A549 (cell line): ENCODE measurements at regions not wholly inside any gene's neighbourhood (a gene's known extent, or its start where the extent isn't known, plus 50 kb on each side); places are given as distances from the start of the nearest gene placed in this dataset.

Source experiments
- ATAC-seq, 2 experiments: fragments of 200-7000 bp in 1 of 2; fragments of >200 bp in 1 of 2; cut with Nextera tagmentation in 1 of 2; cut with Tn5 transposase in 1 of 2; 3 replicates each; pipeline versions ENCODE4 v1.8.0 to v1.9.1; 2018 to 2020; ENCODE audit warnings: mild to moderate bottlenecking in 1 of 2, moderate library complexity in 1 of 2
- CTCF ChIA-PET: fragments of 300-600 bp; sonication (Branson Sonifier 250); formaldehyde crosslinking; extraction: SDS; loops from one replicate; lab custom pipeline; 2021; ENCODE audit warnings: antibody characterized with exemption, inconsistent platforms; lab: Yijun Ruan, JAX
- POLR2A ChIA-PET: fragments of 350-600 bp; formaldehyde crosslinking; extraction: SDS; loops from one replicate; lab custom pipeline; 2021; ENCODE audit warnings: antibody characterized with exemption, inconsistent platforms; lab: Yijun Ruan, JAX
- DNase-seq, 2 experiments: peaks; one replicate each; pipeline versions ENCODE4 v3.0.0 to v3.0.0-alpha.2; 2011 to 2016; ENCODE audit warnings: low read depth in 1 of 2, low spot score in 1 of 2
- FAIRE-seq: peaks from 2 replicates; lab custom pipeline; 2011; peaks lifted over from hg19 to GRCh38; lab: Jason Lieb, UNC
- H3K27ac ChIP-seq, 2 experiments: fragments of >200 bp; sonication (Bioruptor Twin); formaldehyde crosslinking; 3 replicates each; pipeline ENCODE4 v1.5.1; 2016 to 2017
- H3K4me1 ChIP-seq: fragments of >200 bp; sonication (Bioruptor Twin); formaldehyde crosslinking; 3 replicates; pipeline ENCODE4 v1.6.1; 2016
- H3K4me2 ChIP-seq: fragments of >200 bp; sonication (Bioruptor Twin); formaldehyde crosslinking; 3 replicates; pipeline ENCODE4 v1.6.1; 2016
- H3K4me3 ChIP-seq: fragments of >200 bp; sonication (Bioruptor Twin); formaldehyde crosslinking; 3 replicates; pipeline ENCODE4 v1.5.1; 2016
- H3K9me3 ChIP-seq: fragments of >200 bp; sonication (Bioruptor Twin); formaldehyde crosslinking; 3 replicates; pipeline ENCODE4 v1.6.1; 2016
- BHLHE40 ChIP-seq: IDR thresholded peaks from 2 replicates; pipeline ENCODE4 v1.6.1; 2012; ENCODE audit warnings: low read depth, low read length, inconsistent platforms
- CBX2 ChIP-seq: fragments of 200-600 bp; sonication (generic); IDR thresholded peaks from 2 replicates; pipeline ENCODE4 v1.6.1; 2016; ENCODE audit warnings: low read depth, mild to moderate bottlenecking, borderline replicate concordance
- CBX8 ChIP-seq: fragments of 200-600 bp; sonication (generic); IDR thresholded peaks from 2 replicates; pipeline ENCODE4 v1.6.1; 2016
- CEBPB ChIP-seq, 2 experiments: fragments of >200 bp in 1 of 2; sonication (Bioruptor Twin) in 1 of 2; formaldehyde crosslinking in 1 of 2; IDR thresholded peaks; 2 replicates each; pipeline ENCODE4 v1.6.1; 2012 to 2016
- EHMT2 ChIP-seq: fragments of 200-600 bp; sonication (generic); IDR thresholded peaks from 2 replicates; pipeline ENCODE4 v1.6.1; 2016; ENCODE audit warnings: antibody characterized with exemption, low read depth, mild to moderate bottlenecking, moderate library complexity
- EP300 ChIP-seq, 2 experiments: fragments of >200 bp; sonication (Bioruptor Twin); formaldehyde crosslinking; IDR thresholded peaks; 2 replicates in 1 of 2; 3 replicates in 1 of 2; pipeline ENCODE4 v1.6.1; 2016 to 2017
- ESRRA ChIP-seq: fragments of 150-350 bp; IDR thresholded peaks from 2 replicates; pipeline ENCODE4 v1.6.1; 2014; ENCODE audit warnings: mild to moderate bottlenecking, low read length, borderline replicate concordance
- GATA3 ChIP-seq: IDR thresholded peaks from 2 replicates; pipeline ENCODE4 v1.6.1; 2012; ENCODE audit warnings: borderline replicate concordance
- HEYL ChIP-seq: fragments of 250-450 bp; sonication (Bioruptor Pico); IDR thresholded peaks from 2 replicates; pipeline ENCODE4 v1.8.0; 2021; ENCODE audit warnings: mild to moderate bottlenecking, moderate library complexity
- JUN ChIP-seq, 2 experiments: fragments of >200 bp; sonication (Bioruptor Twin); formaldehyde crosslinking; IDR thresholded peaks; 2 replicates in 1 of 2; 3 replicates in 1 of 2; pipeline ENCODE4 v1.6.1; 2016 to 2017
- KDM5A ChIP-seq: fragments of 200-600 bp; sonication (generic); IDR thresholded peaks from 2 replicates; pipeline ENCODE4 v1.6.1; 2016; ENCODE audit warnings: antibody characterized with exemption, mild to moderate bottlenecking
- POLR2AphosphoS2 ChIP-seq: conservative IDR thresholded peaks from 2 replicates; pipeline ENCODE4 v1.6.1; 2012; ENCODE audit warnings: low read length, improper control_type of control experiment, inconsistent platforms
- RAD21 ChIP-seq, 2 experiments: fragments of >200 bp in 1 of 2; sonication (Bioruptor Twin) in 1 of 2; formaldehyde crosslinking in 1 of 2; IDR thresholded peaks in 1 of 2; conservative IDR thresholded peaks in 1 of 2; 2 replicates in 1 of 2; 3 replicates in 1 of 2; pipeline ENCODE4 v1.6.1; 2012 to 2018; ENCODE audit warnings: inconsistent platforms in 1 of 2
- RARB ChIP-seq: fragments of 250-450 bp; sonication (Bioruptor Pico); IDR thresholded peaks from 2 replicates; pipeline ENCODE4 v1.8.0; 2021; ENCODE audit warnings: mild to moderate bottlenecking, moderate library complexity
- RCOR1 ChIP-seq: fragments of 150-350 bp; IDR thresholded peaks from 2 replicates; pipeline ENCODE4 v1.6.1; 2014; ENCODE audit warnings: antibody characterized with exemption, low read length, low read depth
- RNF2 ChIP-seq: fragments of 200-600 bp; sonication (generic); IDR thresholded peaks from 2 replicates; pipeline ENCODE4 v1.6.1; 2016; ENCODE audit warnings: low read depth, mild to moderate bottlenecking, antibody characterized with exemption, moderate library complexity, borderline replicate concordance
- SMC3 ChIP-seq: fragments of >200 bp; sonication (Bioruptor Twin); formaldehyde crosslinking; IDR thresholded peaks from 3 replicates; pipeline ENCODE4 v1.6.1; 2018; ENCODE audit warnings: inconsistent platforms
- SREBF2 ChIP-seq: fragments of 450-650 bp; IDR thresholded peaks from 2 replicates; pipeline ENCODE4 v1.6.1; 2014; ENCODE audit warnings: mild to moderate bottlenecking, moderate library complexity
- TFCP2L1 ChIP-seq: fragments of 250-450 bp; sonication (Bioruptor Pico); IDR thresholded peaks from 2 replicates; pipeline ENCODE4 v1.5.0; 2021; ENCODE audit warnings: mild to moderate bottlenecking
- USF2 ChIP-seq: fragments of 450-650 bp; IDR thresholded peaks from 2 replicates; pipeline ENCODE4 v1.6.1; 2014; ENCODE audit warnings: antibody characterized with exemption
- ZNF302 ChIP-seq: fragments of 250-450 bp; sonication (Bioruptor Pico); IDR thresholded peaks from 2 replicates; pipeline ENCODE4 v1.9.0; 2021; ENCODE audit warnings: inconsistent platforms, mild to moderate bottlenecking, moderate library complexity
- ZSCAN20 ChIP-seq: fragments of 250-450 bp; sonication (Bioruptor Pico); IDR thresholded peaks from 2 replicates; pipeline ENCODE4 v1.8.0; 2022; ENCODE audit warnings: mild to moderate bottlenecking, moderate library complexity
- WGBS: methylation state at CpG from one replicate; pipeline ENCODE4 v1.1.6; 2017; ENCODE audit errors: missing lambda C conversion rate; 5-methylcytosine and 5-hydroxymethylcytosine counted together
- TF ChIP-seq, protein P1 (sequence below): fragments of 250-450 bp; sonication (Bioruptor Pico); IDR thresholded peaks from 2 replicates; pipeline ENCODE4 v1.5.0; 2020; ENCODE audit warnings: low read depth, mild to moderate bottlenecking, moderate library complexity
- TF ChIP-seq, protein P2 (sequence below): fragments of 200-600 bp; sonication (generic); IDR thresholded peaks from 2 replicates; pipeline ENCODE4 v1.6.1; 2016; ENCODE audit warnings: antibody characterized with exemption, mild to moderate bottlenecking, moderate library complexity
- TF ChIP-seq, protein P3 (sequence below): fragments of >200 bp; sonication (Bioruptor Twin); formaldehyde crosslinking; IDR thresholded peaks from 3 replicates; pipeline ENCODE4 v1.5.1; 2016

DNA sequence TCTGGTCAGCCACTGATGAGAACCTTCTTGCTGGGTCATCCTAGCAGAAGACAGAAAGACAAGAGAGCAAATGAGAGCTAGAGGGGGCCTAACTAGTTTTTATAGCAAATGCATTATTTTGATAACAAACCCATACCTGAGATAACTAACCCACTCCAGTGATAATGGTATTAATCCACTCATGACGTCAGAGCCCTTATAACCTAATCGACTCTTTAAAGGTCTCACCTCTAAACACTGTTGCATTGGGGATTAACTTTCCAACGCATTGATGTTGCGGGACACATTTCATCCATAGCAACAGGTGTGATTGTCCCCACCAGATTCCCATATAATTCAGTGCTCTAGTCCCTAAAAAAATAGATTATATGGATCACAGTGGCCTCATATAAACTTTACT is 312.1 kb downstream of the HTR1B start:
- H3K4me1 ChIP-seq: no peaks in the 10 kb centered on the region
- no peak overlapping the region for H3K4me3 ChIP-seq
- WGBS: 58% methylated on average over 4 of the region's 4 CpGs
- ChIA-PET POLR2A (no interaction called here), CTCF (no interaction called here)
- no peak overlapping the region for H3K4me2 ChIP-seq
- ATAC-seq: no peak
- H3K9me3 ChIP-seq: no peaks in the 10 kb centered on the region
- no peak for FAIRE-seq
- TF ChIP-seq RAD21 (conservative IDR thresholded peaks at IDR 0.05 in 1 of 2, IDR thresholded peaks at IDR 0.05 in 1 of 2) (no peak), CBX2 (no peak), KDM5A (no peak), RNF2 (no peak), BHLHE40 (no peak), JUN (IDR thresholded peaks at IDR 0.05) (no peak), SREBF2 (no peak), EP300 (IDR thresholded peaks at IDR 0.05) (no peak), RARB (no peak), CBX8 (no peak)
- TF ChIP-seq, protein P1, sequence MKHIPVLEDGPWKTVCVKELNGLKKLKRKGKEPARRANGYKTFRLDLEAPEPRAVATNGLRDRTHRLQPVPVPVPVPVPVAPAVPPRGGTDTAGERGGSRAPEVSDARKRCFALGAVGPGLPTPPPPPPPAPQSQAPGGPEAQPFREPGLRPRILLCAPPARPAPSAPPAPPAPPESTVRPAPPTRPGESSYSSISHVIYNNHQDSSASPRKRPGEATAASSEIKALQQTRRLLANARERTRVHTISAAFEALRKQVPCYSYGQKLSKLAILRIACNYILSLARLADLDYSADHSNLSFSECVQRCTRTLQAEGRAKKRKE (CRISPR knock-in tag): no peak
- TF ChIP-seq, protein P2, sequence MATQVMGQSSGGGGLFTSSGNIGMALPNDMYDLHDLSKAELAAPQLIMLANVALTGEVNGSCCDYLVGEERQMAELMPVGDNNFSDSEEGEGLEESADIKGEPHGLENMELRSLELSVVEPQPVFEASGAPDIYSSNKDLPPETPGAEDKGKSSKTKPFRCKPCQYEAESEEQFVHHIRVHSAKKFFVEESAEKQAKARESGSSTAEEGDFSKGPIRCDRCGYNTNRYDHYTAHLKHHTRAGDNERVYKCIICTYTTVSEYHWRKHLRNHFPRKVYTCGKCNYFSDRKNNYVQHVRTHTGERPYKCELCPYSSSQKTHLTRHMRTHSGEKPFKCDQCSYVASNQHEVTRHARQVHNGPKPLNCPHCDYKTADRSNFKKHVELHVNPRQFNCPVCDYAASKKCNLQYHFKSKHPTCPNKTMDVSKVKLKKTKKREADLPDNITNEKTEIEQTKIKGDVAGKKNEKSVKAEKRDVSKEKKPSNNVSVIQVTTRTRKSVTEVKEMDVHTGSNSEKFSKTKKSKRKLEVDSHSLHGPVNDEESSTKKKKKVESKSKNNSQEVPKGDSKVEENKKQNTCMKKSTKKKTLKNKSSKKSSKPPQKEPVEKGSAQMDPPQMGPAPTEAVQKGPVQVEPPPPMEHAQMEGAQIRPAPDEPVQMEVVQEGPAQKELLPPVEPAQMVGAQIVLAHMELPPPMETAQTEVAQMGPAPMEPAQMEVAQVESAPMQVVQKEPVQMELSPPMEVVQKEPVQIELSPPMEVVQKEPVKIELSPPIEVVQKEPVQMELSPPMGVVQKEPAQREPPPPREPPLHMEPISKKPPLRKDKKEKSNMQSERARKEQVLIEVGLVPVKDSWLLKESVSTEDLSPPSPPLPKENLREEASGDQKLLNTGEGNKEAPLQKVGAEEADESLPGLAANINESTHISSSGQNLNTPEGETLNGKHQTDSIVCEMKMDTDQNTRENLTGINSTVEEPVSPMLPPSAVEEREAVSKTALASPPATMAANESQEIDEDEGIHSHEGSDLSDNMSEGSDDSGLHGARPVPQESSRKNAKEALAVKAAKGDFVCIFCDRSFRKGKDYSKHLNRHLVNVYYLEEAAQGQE: no peak
- H3K27ac ChIP-seq: no peak overlapping the region
- DNase-seq: no peak

DNA sequence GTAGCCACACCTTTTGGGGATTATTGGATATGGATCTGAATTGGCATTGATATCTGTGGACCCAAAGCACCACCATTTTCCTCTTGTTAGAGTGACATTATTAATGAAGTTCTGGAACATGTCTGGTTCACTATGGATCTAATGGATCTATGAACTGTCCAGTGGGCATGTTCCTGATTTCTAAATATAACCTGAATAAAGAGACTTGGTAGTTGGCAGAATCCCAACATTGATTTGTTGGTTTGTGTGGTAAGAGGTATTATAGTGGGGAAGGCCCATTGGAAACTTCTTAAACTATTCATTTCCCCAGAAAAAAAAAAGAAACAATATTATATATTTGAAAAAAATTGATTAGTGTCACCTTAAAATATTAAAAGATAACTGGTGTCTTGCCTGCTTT is 312.6 kb downstream of the HTR1B start:
- no peak for DNase-seq
- FAIRE-seq: no peak
- ChIA-PET CTCF (no interaction called here), POLR2A (no interaction called here)
- no peaks in the 10 kb centered on the region for H3K9me3 ChIP-seq
- no peak overlapping the region for H3K27ac ChIP-seq
- no peaks in the 10 kb centered on the region for H3K4me1 ChIP-seq
- ATAC-seq: no peak
- no peak overlapping the region for H3K4me2 ChIP-seq
- no peak overlapping the region for H3K4me3 ChIP-seq
- TF ChIP-seq HEYL (no peak), ESRRA (no peak), ZNF302 (CRISPR knock-in tag) (no peak)

- no peak overlapping the region for H3K4me2 ChIP-seq
- ChIA-PET CTCF (no interaction called here), POLR2A (no interaction called here)
- no peaks in the 10 kb centered on the region for H3K9me3 ChIP-seq
- TF ChIP-seq CEBPB (IDR thresholded peaks at IDR 0.05) (no peak), RAD21 (conservative IDR thresholded peaks at IDR 0.05 in 1 of 2, IDR thresholded peaks at IDR 0.05 in 1 of 2) (no peak), GATA3 (no peak), USF2 (no peak), SMC3 (no peak), RCOR1 (no peak), POLR2AphosphoS2 (no peak), ZSCAN20 (CRISPR knock-in tag) (no peak), EHMT2 (no peak), TFCP2L1 (CRISPR knock-in tag) (no peak), CBX8 (no peak), ZNF302 (CRISPR knock-in tag) (no peak), CBX2 (no peak), JUN (IDR thresholded peaks at IDR 0.05) (no peak)
- TF ChIP-seq, protein P3, sequence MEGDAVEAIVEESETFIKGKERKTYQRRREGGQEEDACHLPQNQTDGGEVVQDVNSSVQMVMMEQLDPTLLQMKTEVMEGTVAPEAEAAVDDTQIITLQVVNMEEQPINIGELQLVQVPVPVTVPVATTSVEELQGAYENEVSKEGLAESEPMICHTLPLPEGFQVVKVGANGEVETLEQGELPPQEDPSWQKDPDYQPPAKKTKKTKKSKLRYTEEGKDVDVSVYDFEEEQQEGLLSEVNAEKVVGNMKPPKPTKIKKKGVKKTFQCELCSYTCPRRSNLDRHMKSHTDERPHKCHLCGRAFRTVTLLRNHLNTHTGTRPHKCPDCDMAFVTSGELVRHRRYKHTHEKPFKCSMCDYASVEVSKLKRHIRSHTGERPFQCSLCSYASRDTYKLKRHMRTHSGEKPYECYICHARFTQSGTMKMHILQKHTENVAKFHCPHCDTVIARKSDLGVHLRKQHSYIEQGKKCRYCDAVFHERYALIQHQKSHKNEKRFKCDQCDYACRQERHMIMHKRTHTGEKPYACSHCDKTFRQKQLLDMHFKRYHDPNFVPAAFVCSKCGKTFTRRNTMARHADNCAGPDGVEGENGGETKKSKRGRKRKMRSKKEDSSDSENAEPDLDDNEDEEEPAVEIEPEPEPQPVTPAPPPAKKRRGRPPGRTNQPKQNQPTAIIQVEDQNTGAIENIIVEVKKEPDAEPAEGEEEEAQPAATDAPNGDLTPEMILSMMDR: no peak
- ATAC-seq: no peak
- H3K4me1 ChIP-seq: no peaks in the 10 kb centered on the region
- H3K4me3 ChIP-seq: no peak overlapping the region
- no peak for DNase-seq
- no peak overlapping the region for H3K27ac ChIP-seq
- WGBS: 62% methylated on average over 1 of the region's 1 CpG
- no peak for FAIRE-seq
Measured at GRCh38 chr6:77145244-77145643, 318.0 kb downstream of the HTR1B start.
